RWPE1 (cell line): ENCODE measurements at regions not wholly inside any gene's neighbourhood (a gene's known extent, or its start where the extent isn't known, plus 50 kb on each side); places are given as distances from the start of the nearest gene placed in this dataset.
"Not testable (repeated sequence)": the region's sequence is repeated elsewhere in the genome, so short reads cannot be mapped to it uniquely, and the experiment has no call there.

ENCODE experiments used
- CTCF ChIA-PET: fragments of 350-600 bp; sonication (Branson Sonifier 250); formaldehyde crosslinking; extraction: SDS; loops from one replicate; lab custom pipeline; 2021; lab: Yijun Ruan, JAX
- POLR2A ChIA-PET: fragments of 400-600 bp; formaldehyde crosslinking; extraction: SDS; loops from one replicate; lab custom pipeline; 2020; ENCODE audit warnings: antibody characterized with exemption; ENCODE audit not compliant: low non-redundant PET; lab: Yijun Ruan, JAX
- DNase-seq: peaks from one replicate; pipeline ENCODE4 v3.0.0; 2012; ENCODE audit warnings: low spot score
- H3K27ac ChIP-seq: fragments of 450-650 bp; 2 replicates; pipeline ENCODE4 v1.5.1; 2017
- CTCF ChIP-seq: fragments of 450-650 bp; conservative IDR thresholded peaks from 2 replicates; pipeline ENCODE4 v1.5.1; 2017; ENCODE audit warnings: low read depth, mild to moderate bottlenecking

- CTCF ChIA-PET, result no interaction called here
Measured at GRCh38 chr13:69619651-69620050, 488.0 kb upstream of the ATXN8OS start.

GRCh38 chr13:69618838-69619237 lies 488.8 kb upstream of the ATXN8OS start:
- no peak for DNase-seq
- TF ChIP-seq CTCF, result no peak
- POLR2A ChIA-PET, result no interaction called here
- H3K27ac ChIP-seq, result no peak overlapping the region
- CTCF ChIA-PET, result no interaction called here

More at GRCh38 chr13:69619651-69620050, 488.0 kb upstream of the ATXN8OS start:
- no peak overlapping the region for H3K27ac ChIP-seq
- no peak for DNase-seq
- POLR2A ChIA-PET, result no interaction called here
- TF ChIP-seq CTCF, result no peak

GRCh38 chr13:69618393-69618792 lies 489.2 kb upstream of the ATXN8OS start:
- ChIA-PET CTCF (no interaction called here), POLR2A (no interaction called here)
- H3K27ac ChIP-seq, result no peak overlapping the region
- DNase-seq, result no peak
- no peak for TF ChIP-seq CTCF

- no peak for DNase-seq
- CTCF ChIA-PET, result no interaction called here
- no peak for TF ChIP-seq CTCF
- no peak overlapping the region for H3K27ac ChIP-seq
- POLR2A ChIA-PET, result no interaction called here
Measured at GRCh38 chr13:69617587-69617986, 490.0 kb upstream of the ATXN8OS start.

GRCh38 chr13:69616396-69616795 lies 491.2 kb upstream of the ATXN8OS start:
- no peak overlapping the region for H3K27ac ChIP-seq
- ChIA-PET POLR2A (no interaction called here), CTCF (no interaction called here)
- no peak for DNase-seq
- TF ChIP-seq CTCF, result no peak

- H3K27ac ChIP-seq, POLR2A ChIA-PET, CTCF ChIA-PET, DNase-seq: not testable (repeated sequence)
Measured at GRCh38 chr13:69615055-69615454, 492.6 kb upstream of the ATXN8OS start.

GRCh38 chr13:69604698-69605097 lies 502.9 kb upstream of the ATXN8OS start:
- DNase-seq, result no peak
- no peak overlapping the region for H3K27ac ChIP-seq
- POLR2A ChIA-PET, result no interaction called here
- TF ChIP-seq CTCF, result no peak
- CTCF ChIA-PET, result interaction anchor here (0.9 kb wide), 1 partner anchor 24 kb away, joined by 5 read pairs; no protein-coding TSS in a partner anchor
